Stromal cell of bone marrow (primary cell): ENCODE measurements at regions not wholly inside any gene's neighbourhood (a gene's known extent, or its start where the extent isn't known, plus 50 kb on each side); places are given as distances from the start of the nearest gene placed in this dataset.

Experiments
- DNase-seq: peaks from one replicate; pipeline ENCODE4 v3.0.0-alpha.2; 2012; ENCODE audit warnings: low read depth

GRCh38 chr12:89185181-89185580 lies 167.1 kb downstream of the DUSP6 start:
- DNase-seq = no peak

GRCh38 chr12:89183985-89184435 lies 168.3 kb downstream of the DUSP6 start:
- peak; percentile 94 for DNase-seq

- DNase-seq = peak; percentile 49
These were observed 170.9 kb downstream of the DUSP6 start for GRCh38 chr12:89181271-89181920.

DNA sequence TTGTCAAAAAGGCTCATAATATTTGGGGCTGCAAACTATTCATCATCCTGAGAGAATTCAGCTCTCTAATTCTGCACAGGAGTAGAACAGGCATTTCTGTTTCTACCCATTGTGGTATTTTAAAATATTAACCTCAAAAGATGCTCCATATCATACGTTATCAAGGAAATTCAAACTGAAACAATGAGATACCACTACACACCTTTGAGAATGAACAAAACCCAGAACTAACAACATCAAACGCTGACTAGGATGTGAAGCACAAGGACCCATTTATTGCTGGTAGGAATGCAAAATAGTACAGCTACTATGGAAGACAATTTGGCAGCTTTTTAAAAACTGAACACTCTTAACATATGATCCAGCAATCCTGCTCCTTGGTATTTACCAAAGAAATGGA lies 171.8 kb downstream of the DUSP6 start:
- DNase-seq = no peak

DNA sequence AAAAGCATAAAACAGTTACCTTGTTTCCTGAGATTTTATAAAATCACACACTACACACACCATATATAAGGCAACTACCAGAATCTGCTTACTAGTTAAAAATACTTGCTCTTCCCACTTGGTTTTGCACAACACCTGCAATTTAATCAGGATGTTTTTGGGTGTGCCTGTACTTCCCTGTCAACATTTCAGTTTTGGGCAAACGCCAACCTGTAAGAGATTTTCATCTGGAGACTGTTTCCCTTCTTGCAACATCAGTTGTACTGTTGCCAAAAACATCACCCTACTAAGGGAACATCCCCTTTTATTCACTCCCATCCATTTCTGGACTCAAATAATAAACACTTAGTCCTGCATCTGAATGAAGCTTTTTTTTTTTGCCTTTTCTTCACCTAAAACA lies 172.3 kb downstream of the DUSP6 start:
- DNase-seq = peak; percentile 88

- DNase-seq = no peak
These were observed 173.1 kb downstream of the DUSP6 start for GRCh38 chr12:89179245-89179644.

- no peak for DNase-seq
These were observed 174.4 kb downstream of the DUSP6 start for GRCh38 chr12:89177802-89178395.

- no peak for DNase-seq
These were observed 175.6 kb downstream of the DUSP6 start for GRCh38 chr12:89176676-89177075.

DNA sequence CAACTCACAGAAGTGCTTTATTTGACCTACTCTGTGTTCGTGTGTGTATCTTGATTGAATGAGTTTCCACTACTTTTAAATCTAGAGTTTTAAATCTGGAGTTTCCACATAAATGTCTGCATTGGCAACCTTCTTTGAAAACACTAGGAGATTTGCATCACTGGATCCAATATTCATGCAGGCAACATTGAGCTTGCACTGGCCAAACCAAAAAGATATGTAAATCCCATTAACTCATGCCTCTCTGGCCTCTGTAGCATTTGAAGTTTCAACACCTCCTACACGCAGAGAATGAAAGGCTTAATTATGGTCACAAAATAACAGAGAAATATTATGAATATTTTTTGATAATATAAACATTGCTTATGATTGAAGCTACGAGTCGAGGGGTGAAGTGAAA lies 178.6 kb downstream of the DUSP6 start:
- no peak for DNase-seq

GRCh38 chr12:89173096-89173495 lies 179.2 kb downstream of the DUSP6 start:
- DNase-seq = no peak

DNA sequence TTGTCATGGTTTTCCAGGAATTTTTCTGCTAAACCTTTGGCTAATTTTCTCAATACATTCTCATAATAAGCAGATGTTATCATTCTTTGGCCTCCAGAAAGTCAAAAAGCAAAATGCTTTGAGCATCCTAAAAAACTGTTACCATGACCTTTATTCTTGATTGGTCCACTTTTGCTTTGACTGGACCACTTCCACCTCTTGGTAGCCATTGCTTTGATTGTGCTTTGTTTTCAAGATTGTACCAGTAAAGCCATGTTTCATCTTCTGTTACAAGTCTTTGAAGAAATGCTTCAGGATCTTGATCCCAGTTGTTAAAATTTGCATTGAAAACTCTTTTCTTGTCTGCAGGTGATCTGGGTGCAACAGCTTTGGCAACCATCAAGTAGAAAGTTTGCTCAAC lies 180.1 kb downstream of the DUSP6 start:
- DNase-seq = no peak

DNA sequence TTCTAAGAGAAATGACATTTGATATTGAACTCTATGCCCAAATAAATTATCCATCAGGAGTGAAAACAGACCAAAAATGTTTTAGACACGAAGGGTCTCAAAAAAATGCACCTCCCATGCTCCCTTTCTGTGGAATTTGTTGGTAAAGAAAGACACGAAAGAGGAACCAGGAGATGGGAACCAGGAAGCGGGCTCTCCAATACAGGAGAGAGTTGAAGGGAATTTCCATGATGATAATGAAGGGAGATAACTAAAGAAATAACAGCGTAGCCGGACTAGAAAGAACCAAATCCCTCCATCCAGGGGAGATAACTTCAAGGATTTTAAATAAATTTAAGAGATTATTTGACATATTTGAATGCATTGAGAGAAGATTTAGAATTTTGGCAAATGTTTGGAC lies 183.0 kb downstream of the DUSP6 start:
- DNase-seq = no peak

DNA sequence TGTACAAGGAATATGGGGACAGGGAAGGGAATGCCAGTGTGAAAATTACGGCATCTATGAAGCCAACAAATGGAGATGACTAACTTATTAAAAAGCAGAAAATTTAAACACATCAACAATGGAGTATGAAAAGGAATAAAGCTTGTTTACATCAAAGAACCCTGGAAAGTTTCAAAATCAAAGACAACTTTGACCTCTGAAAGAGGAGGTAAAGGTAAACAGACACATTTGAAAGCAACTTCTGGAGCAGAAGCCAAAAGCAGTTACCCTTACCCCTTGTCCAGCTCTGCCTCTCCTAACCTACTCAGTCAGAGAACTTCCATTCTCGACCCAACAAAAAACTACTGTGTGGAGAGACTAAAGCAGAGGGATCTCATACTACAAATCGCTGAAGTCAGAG lies 184.3 kb downstream of the DUSP6 start:
- no peak for DNase-seq

GRCh38 chr12:89166525-89166934 lies 185.8 kb downstream of the DUSP6 start:
- DNase-seq = peak; percentile 93

DNA sequence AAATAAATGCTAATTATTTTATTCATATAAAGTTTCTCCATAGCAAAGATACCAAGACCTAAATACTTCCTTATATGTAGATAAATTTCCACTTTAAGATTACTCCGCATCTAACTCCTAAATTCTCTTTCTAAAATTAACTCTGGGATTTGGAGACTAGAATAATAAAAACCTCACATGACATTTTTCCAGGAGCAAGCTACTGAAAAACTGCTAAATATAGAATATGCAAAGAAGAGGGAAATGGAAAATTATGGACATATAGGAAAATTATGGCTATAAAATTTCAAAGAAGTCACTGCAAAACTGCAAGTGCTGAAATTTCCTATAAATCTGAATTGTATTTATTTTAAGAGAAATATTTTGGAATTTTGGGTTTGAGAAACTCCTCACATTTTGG lies 186.2 kb downstream of the DUSP6 start:
- DNase-seq = no peak

- no peak for DNase-seq
These were observed 186.6 kb downstream of the DUSP6 start for GRCh38 chr12:89165703-89166102.

GRCh38 chr12:89163918-89164317 lies 188.4 kb downstream of the DUSP6 start:
- no peak for DNase-seq

- DNase-seq = peak; percentile 100
These were observed 189.6 kb downstream of the DUSP6 start for GRCh38 chr12:89162589-89163261.

DNA sequence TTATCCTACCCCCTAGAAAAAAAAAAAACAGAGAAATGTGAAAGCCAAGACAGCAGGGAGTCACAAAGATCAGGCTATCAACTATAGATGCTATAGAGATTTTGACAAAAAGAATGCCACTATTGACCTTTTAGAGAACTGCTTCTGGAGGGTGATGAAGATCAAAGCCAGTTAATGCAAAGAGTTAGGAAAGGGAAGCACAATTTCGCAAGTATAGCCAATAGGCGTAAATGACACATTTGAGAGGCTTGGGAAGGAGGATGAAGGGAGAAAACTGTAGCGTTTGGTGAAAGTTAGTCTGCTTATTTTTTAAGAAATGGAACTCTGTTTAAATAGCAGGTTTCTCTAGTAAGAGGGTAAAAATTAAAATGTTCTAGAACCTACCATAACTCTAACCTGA lies 190.7 kb downstream of the DUSP6 start:
- no peak for DNase-seq

DNA sequence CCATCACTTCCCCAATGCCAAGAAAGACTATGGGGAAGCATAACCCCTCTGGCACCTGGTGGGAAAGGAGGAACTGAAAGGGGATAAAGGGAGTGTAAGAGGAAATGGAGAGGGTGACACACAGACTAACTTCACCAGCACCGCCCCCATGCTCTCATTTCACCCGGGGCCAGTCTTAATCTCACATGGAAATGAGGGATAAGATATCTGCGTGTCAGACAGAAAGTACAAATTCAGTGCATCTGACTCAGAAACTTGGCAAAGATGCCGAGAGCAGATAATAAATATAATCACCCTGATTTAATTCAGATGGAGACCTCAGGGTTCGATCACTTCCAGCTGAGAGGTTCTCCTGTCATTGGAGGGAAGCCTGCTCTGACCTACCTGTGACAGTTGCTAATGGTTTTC lies 191.6 kb downstream of the DUSP6 start:
- DNase-seq = peak; percentile 87

GRCh38 chr12:89157413-89157812 lies 194.9 kb downstream of the DUSP6 start:
- DNase-seq = no peak

DNA sequence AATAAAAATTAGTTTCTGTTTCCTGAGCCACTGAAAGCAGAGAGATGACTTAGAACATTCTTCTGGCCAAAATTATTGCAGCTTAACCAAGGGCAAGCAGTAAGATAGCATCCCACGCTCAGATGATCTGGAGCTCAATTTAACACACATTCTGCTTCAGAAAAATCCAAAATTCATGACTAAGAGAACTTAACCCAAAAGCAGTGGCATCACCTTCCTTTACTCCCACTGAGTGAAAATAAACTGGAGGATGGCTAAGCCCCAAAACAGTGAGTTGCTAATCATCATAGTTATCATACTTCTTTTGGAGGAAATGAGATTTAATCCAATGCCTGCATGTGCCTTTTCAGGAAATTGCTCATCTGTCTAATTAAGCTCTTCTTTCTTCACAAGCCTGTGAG lies 195.4 kb downstream of the DUSP6 start:
- peak; percentile 74 for DNase-seq

DNA sequence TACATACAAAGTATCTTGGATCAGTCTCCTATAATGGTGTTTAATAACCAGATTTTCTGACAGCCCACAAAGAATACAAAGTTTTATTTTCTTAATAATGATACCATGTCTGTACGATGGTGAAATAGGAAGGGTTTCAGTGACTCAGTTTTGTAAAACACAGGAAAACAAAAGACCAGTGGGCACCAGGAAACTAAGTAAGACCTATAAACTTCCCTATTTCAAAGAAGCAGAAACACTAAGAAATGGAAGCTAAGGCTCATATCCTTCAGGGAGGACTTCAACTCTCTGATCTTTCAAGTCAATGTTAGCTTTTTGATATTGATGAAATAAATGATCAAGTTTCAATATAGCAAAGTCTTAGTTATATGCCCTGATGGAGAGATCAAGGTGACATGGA lies 196.0 kb downstream of the DUSP6 start:
- DNase-seq = no peak

- no peak for DNase-seq
These were observed 196.5 kb downstream of the DUSP6 start for GRCh38 chr12:89155826-89156225.
